ENCODE measurements at regions not wholly inside any gene's neighbourhood (a gene's known extent, or its start where the extent isn't known, plus 50 kb on each side); places are given as distances from the start of the nearest gene placed in this dataset.
"Not testable (repeated sequence)": the region's sequence is repeated elsewhere in the genome, so short reads cannot be mapped to it uniquely, and the experiment has no call there.

DNA sequence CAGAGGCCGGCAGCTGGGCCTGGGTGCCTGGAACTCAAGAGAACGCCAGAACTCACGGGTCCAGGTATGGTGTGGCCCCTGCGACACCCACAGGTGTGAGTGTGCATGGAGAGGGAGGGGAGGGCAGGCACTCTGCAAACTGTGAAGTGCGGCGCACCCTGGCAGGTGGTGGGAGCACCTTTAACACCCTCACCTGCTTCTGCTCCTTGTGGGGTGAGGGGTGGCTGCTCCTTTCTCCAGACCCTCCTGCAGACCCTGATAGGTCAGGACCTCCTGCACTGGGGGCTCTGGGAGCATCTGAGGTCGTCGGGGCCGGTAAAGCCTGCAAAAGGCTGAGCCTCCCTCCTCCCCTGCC lies 324.7 kb upstream of the SFSWAP start:
- TF ChIP-seq CTCF (IDR thresholded peaks at IDR 0.05; ENCODE audit: low read depth, low read length): no peak
- no peak for DNase-seq (ENCODE audit: extremely low read depth, low read depth)

GRCh38 chr12:131386781-131387180 lies 324.1 kb upstream of the SFSWAP start:
- TF ChIP-seq CTCF (IDR thresholded peaks at IDR 0.05; ENCODE audit: low read depth, low read length): no peak
- DNase-seq (ENCODE audit: extremely low read depth, low read depth): no peak

DNA sequence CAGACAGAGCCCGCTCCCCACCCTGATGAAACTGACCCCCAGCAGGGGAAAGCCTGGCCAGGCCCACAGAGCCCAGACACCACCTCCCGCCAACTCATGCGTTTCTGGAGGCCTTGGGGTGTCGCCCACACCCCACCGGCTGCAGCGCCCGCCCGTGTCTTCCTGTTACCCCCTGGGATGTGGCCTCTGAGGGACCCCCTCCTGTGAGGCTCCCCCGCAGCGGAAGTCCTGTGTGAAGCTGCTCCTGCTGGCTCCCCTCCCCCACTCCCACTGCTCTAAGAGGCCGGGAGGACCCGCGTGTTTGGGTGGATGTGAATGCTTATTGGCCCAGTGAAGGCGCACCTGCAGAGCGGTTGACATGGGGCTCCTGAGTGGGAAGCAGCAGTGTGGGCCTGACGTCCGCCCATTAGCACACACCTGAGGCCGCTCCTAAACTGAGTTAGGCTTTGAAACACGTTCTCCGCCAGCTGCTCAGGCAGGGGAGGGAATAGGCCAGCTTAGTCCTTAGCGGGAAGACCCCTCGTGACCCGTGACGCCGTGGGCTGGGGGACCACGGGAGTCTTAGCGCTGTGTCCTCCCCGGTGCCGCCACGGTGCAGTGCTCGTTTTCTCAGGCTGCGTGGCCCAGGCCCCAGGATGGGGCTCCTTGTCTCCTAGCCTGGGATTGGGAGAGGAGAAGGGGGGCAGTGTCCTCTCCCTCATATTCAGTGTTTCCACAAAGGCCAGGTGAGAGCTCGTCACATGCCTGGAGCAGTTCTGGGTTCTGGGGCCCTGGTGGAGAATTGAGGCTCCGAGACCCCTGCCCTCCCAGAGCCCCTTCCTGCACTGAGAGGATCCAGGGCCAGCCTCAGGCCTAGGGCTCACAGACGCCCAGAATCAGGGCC lies 323.4 kb upstream of the SFSWAP start:
- no peak for TF ChIP-seq CTCF (IDR thresholded peaks at IDR 0.05; ENCODE audit: low read depth, low read length)
- DNase-seq (ENCODE audit: extremely low read depth, low read depth): no peak

GRCh38 chr12:131388164-131389053 lies 322.5 kb upstream of the SFSWAP start:
- DNase-seq (ENCODE audit: extremely low read depth, low read depth): not testable (repeated sequence)

GRCh38 chr12:131389054-131390013 lies 321.6 kb upstream of the SFSWAP start:
- DNase-seq (ENCODE audit: extremely low read depth, low read depth): no peak
- no peak for TF ChIP-seq CTCF (IDR thresholded peaks at IDR 0.05; ENCODE audit: low read depth, low read length)

- no peak for TF ChIP-seq CTCF (IDR thresholded peaks at IDR 0.05; ENCODE audit: low read depth, low read length)
- DNase-seq (ENCODE audit: extremely low read depth, low read depth): no peak
These were observed 320.2 kb upstream of the SFSWAP start for GRCh38 chr12:131390412-131391334.
